22Rv1 (cell line): ENCODE measurements at regions not wholly inside any gene's neighbourhood (a gene's known extent, or its start where the extent isn't known, plus 50 kb on each side); places are given as distances from the start of the nearest gene placed in this dataset.

Source experiments
- CTCF ChIP-seq: fragments of 450-650 bp; IDR thresholded peaks from 2 replicates; pipeline ENCODE4 v1.5.1; 2017; ENCODE audit warnings: mild to moderate bottlenecking
- ZFX ChIP-seq: fragments of 450-650 bp; IDR thresholded peaks from 2 replicates; pipeline ENCODE4 v1.6.1; 2017; ENCODE audit warnings: antibody characterized with exemption, borderline replicate concordance

GRCh38 chr12:85626784-85627171 is 209.4 kb downstream of the RASSF9 start:
- TF ChIP-seq CTCF (no peak), ZFX (no peak)
